ENCODE measurements at regions not wholly inside any gene's neighbourhood (a gene's known extent, or its start where the extent isn't known, plus 50 kb on each side); places are given as distances from the start of the nearest gene placed in this dataset.

GRCh38 chr1:201702936-201703335 lies 126.0 kb upstream of the IPO9 start:
- TF ChIP-seq CTCF (IDR thresholded peaks at IDR 0.05) (no peak), POLR2A (IDR thresholded peaks at IDR 0.05) (no peak)
